H7 (cell line): ENCODE measurements at regions not wholly inside any gene's neighbourhood (a gene's known extent, or its start where the extent isn't known, plus 50 kb on each side); places are given as distances from the start of the nearest gene placed in this dataset.

Experiments used
- DNase-seq: peaks from one replicate; pipeline ENCODE4 v3.0.0; 2012
- H3K27me3 ChIP-seq: 2 replicates; pipeline ENCODE4 v1.6.0; 2011; ENCODE audit warnings: mild to moderate bottlenecking, low read length; ENCODE audit not compliant: control insufficient read depth, insufficient read depth
- H3K36me3 ChIP-seq: replicated peaks from 2 replicates; pipeline ENCODE4 v1.5.1; 2011; ENCODE audit warnings: low read length; ENCODE audit not compliant: control insufficient read depth, insufficient read depth
- H3K4me3 ChIP-seq: 2 replicates; pipeline ENCODE4 v1.5.1; 2011; ENCODE audit warnings: low read depth, mild to moderate bottlenecking, control low read depth, low read length, moderate library complexity; ENCODE audit not compliant: insufficient read depth

GRCh38 chr10:3239920-3240894 is 67.6 kb upstream of the PITRM1 start:
- Histone ChIP-seq H3K27me3 (no peaks in the 10 kb centered on the region; the same call in none of the 2 replicates), H3K36me3 (no peaks in the 10 kb centered on the region), H3K4me3 (no peak overlapping the region)
- peak; percentile 60 for DNase-seq

- no peak overlapping the region for H3K4me3 ChIP-seq
- no peaks in the 10 kb centered on the region; the same call in none of the 2 replicates for H3K27me3 ChIP-seq
- DNase-seq = peak; percentile 90
- no peaks in the 10 kb centered on the region for H3K36me3 ChIP-seq
Observed at GRCh38 chr10:3239066-3239919, 66.7 kb upstream of the PITRM1 start.

GRCh38 chr10:3238115-3238871 is 65.7 kb upstream of the PITRM1 start:
- DNase-seq = no peak
- H3K36me3 ChIP-seq = no peaks in the 10 kb centered on the region
- no peak overlapping the region for H3K4me3 ChIP-seq
- no peaks in the 10 kb centered on the region; the same call in none of the 2 replicates for H3K27me3 ChIP-seq

- H3K27me3 ChIP-seq = no peaks in the 10 kb centered on the region; the same call in none of the 2 replicates
- H3K4me3 ChIP-seq = no peak overlapping the region
- no peak for DNase-seq
- H3K36me3 ChIP-seq = no peaks in the 10 kb centered on the region
Observed at GRCh38 chr10:3237530-3237929, 64.9 kb upstream of the PITRM1 start.

- H3K27me3 ChIP-seq = no peaks in the 10 kb centered on the region; the same call in none of the 2 replicates
- no peak for DNase-seq
- H3K4me3 ChIP-seq = no peak overlapping the region
- no peaks in the 10 kb centered on the region for H3K36me3 ChIP-seq
Observed at GRCh38 chr10:3236644-3237404, 64.2 kb upstream of the PITRM1 start.

GRCh38 chr10:3235996-3236510 is 63.5 kb upstream of the PITRM1 start:
- DNase-seq = no peak
- H3K4me3 ChIP-seq = no peak overlapping the region
- H3K36me3 ChIP-seq = no peaks in the 10 kb centered on the region
- no peaks in the 10 kb centered on the region; the same call in none of the 2 replicates for H3K27me3 ChIP-seq

GRCh38 chr10:3235395-3235794 is 62.8 kb upstream of the PITRM1 start:
- Histone ChIP-seq H3K4me3 (no peak overlapping the region), H3K36me3 (no peaks in the 10 kb centered on the region), H3K27me3 (no peaks in the 10 kb centered on the region; the same call in 1 of the 2 replicates)
- no peak for DNase-seq

- Histone ChIP-seq H3K4me3 (no peak overlapping the region), H3K36me3 (no peaks in the 10 kb centered on the region), H3K27me3 (no peaks in the 10 kb centered on the region; the same call in 1 of the 2 replicates)
- no peak for DNase-seq
Observed at GRCh38 chr10:3233486-3233990, 61.0 kb upstream of the PITRM1 start.

- H3K4me3 ChIP-seq = no peak overlapping the region
- no peak for DNase-seq
- no peaks in the 10 kb centered on the region for H3K27me3 ChIP-seq
- no peaks in the 10 kb centered on the region for H3K36me3 ChIP-seq
Observed at GRCh38 chr10:3231951-3232730, 59.6 kb upstream of the PITRM1 start.

- no peak for DNase-seq
- H3K36me3 ChIP-seq = no peaks in the 10 kb centered on the region
- no peaks in the 10 kb centered on the region for H3K27me3 ChIP-seq
- no peak overlapping the region for H3K4me3 ChIP-seq
Observed at GRCh38 chr10:3229815-3230214, 57.2 kb upstream of the PITRM1 start.

GRCh38 chr10:3228629-3228945 is 56.0 kb upstream of the PITRM1 start:
- no peak for DNase-seq

GRCh38 chr10:3226960-3227744 is 54.6 kb upstream of the PITRM1 start:
- no peak for DNase-seq
- Histone ChIP-seq H3K36me3 (no peaks in the 10 kb centered on the region), H3K4me3 (no peak overlapping the region), H3K27me3 (no peaks in the 10 kb centered on the region)

More at GRCh38 chr10:3228629-3228945, 56.0 kb upstream of the PITRM1 start:
- Histone ChIP-seq H3K4me3 (no peak overlapping the region), H3K36me3 (no peaks in the 10 kb centered on the region), H3K27me3 (no peaks in the 10 kb centered on the region)
